GM21423 (cell line): ENCODE measurements at regions not wholly inside any gene's neighbourhood (a gene's known extent, or its start where the extent isn't known, plus 50 kb on each side); places are given as distances from the start of the nearest gene placed in this dataset.

Experiments
- ATAC-seq: cut with Tn5 transposase; IDR thresholded peaks from one replicate; pipeline ENCODE4 v1.9.1; 2021; ENCODE audit warnings: mild to moderate bottlenecking, moderate library complexity; ENCODE audit not compliant: unreplicated experiment

DNA sequence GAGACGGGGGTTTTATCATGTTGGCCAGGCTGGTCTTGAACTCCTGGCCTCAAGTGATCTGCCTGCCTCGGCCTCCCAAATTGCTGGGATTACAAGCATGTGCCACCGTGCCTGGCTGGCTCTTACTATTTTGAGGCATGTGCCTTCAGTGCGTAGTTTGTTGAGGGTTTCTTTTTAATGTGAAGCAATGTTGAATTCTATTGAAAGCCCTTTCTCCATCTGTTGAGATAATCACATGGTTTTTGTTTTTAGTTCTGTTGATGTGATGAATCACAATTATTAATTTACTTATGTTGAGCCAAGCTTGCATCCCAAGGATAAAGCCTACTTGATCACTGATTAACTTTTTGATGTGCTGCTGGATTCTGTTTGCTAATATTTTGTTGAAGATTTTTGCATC lies 290.9 kb downstream of the KCNRG start:
- ATAC-seq = no peak

DNA sequence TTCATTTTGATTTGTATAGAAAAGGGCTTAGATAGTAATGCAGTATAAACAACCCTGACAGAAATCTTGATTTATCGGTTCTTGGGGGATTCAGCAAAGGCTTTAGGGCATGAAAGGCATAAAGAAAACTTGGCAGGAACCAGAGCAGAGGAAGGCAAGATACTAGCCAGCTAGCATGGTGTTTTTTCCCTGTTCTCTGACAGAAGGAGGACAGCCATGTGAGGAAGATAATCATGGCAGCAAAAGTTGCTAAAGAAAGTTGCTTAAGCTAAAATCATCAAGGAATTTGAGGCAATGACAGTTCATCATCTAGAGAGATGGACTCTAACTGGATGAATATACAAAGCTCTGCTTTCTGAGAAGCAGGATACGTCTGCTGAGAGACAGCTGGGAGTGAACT lies 294.1 kb downstream of the KCNRG start:
- no peak for ATAC-seq

DNA sequence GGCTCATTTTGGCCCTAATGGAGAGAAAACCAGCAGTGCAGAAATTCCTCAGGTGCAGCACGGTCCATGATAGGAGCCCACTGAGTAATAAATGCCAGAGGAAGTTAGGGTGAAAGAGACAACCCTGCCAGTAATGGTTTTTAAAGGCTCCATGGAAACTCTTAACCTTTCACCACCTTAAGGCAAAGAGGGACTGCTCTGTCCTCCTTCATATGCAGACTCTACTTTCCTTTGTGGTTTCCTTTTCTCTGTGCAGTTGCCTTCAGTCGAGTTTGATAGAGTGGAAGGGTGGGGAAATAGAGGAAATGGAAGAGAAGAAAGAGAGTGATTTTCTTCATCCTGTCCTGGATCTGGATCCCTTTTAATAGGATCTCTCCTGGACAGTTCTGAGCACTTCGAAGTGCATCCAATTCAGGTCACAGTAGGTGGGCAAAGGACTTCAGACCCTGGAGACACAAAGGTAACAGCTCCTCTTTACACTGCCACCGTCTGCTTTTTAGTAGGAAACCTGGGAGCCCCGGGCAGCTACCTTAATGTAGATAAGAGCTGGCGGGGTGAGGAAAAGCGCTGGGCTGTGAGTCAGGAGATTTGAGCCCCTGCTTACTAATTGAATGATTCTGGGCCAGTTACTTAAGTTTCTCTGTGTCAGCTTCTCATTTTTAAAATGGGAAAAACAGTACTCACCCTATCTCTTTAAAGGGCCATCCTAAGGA lies 294.8 kb downstream of the KCNRG start:
- no peak for ATAC-seq

DNA sequence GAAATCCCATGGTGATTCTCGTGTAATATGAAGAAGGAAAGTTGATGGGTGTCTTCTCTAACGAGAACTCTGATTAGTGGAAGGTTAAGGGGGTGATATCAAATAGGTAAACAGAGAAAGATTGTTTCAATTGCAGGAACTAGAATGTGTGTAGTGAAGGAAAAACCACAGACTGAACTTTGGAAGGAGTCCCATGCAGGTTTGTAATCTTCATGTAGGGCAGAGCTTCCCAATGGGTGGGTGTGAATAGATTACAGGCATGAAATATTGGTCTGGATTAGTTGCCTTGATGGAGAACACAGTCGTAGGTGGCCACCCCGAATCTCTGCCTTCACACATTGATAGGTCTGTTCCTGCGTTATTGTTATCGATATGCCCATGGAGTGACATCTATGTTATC lies 295.5 kb downstream of the KCNRG start:
- ATAC-seq = no peak

- no peak for ATAC-seq
These were observed 303.6 kb downstream of the KCNRG start for GRCh38 chr13:50318887-50319286.

GRCh38 chr13:50319635-50320255 lies 304.5 kb downstream of the KCNRG start:
- ATAC-seq = no peak

DNA sequence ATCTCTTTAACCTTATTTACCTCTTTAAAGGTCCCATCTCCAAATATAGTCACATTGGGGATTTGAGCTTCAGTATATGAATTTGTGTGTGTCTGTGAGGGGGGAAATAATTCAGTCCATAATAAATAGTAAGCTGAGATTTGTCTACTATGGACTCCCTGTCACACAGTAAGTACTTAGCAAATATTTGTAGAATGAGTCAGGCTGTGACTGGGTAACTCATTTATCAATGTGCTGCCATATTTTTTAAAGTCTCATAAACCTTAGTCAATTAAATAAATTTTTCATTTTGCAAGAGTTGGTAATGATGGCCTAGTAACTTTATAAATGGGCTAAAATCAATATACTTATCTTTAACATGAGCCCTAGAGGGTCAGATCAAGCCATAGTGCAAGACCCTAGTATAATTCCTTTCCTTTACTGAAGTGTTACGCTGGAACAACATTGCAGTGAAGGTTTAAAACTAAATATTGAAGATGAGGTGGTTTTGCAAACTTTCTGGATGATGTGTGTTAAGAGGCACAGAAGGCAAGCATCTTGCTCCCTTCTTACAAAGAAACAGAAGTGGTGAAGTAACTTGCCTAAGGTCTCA lies 305.1 kb downstream of the KCNRG start:
- no peak for ATAC-seq

GRCh38 chr13:50322006-50322405 lies 306.8 kb downstream of the KCNRG start:
- no peak for ATAC-seq

DNA sequence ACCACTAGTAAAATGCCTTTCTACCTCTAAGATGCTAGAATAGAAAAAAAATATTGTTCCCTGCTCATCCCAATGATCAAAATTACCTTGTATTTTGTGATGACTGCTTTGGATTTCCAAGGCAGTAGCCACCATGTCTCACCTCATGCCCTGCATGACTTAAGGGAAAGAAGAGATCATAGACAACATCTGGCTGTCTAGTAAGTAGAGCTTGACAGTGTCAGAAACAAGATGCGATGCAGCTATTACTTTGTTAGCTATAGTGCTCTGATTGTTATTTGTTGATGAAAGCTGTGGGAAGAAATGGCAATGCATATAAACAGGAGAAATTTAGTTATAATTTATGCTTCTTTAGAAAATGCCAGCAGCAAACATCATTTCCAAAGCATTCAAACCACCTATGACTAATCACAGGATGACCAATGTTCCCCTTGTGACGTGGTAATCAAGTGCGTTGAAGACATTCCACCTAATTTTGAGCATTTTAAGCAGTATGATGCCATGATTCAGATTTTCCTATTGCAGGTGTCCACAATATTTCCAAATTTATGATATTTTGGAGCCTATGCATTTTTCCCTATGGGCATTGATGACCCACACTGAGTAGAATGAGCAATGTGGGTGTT lies 308.3 kb downstream of the KCNRG start:
- no peak for ATAC-seq

DNA sequence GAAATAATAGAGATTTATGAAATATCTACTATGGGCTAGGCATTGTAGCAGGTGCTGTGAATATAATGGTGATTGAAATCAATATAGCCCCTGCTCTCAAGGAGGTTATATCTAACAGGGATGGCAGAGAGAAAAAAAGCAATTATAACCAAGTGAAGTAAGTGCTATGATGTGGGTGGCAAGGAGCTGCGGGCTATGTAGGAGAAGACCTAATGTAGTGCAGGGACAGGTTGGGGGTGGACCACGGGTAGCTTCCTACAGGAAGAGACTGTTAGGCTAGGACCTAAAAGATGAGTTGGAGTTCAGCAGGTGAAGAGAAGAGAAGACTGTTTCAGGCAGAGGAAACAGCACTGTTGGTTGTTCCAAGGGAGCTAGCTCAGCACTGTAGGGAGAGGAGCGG lies 311.0 kb downstream of the KCNRG start:
- ATAC-seq = no peak

DNA sequence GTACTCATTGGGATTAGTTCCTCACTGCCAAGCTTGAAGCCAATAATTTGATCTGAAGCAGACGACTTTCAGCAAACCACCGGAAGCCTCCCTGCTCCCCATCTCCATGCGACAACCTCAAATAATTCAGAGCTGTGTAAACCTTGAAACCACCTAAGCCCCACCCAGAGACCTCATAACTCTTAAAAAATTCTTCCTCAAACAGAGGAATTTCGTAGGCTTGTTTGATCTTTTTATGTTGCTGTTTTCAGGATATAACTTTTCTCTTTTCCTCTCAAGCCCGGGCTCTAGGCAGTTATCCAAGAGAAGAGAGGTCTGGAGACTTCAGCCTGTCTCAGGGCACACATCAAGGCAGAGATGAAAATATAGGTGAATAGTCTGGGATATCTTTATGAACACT lies 311.6 kb downstream of the KCNRG start:
- ATAC-seq = no peak

GRCh38 chr13:50334115-50334778 lies 319.0 kb downstream of the KCNRG start:
- no peak for ATAC-seq

- no peak for ATAC-seq
These were observed 319.7 kb downstream of the KCNRG start for GRCh38 chr13:50334944-50335343.

GRCh38 chr13:50339271-50339670 lies 324.0 kb downstream of the KCNRG start:
- no peak for ATAC-seq

- no peak for ATAC-seq
These were observed 324.9 kb downstream of the KCNRG start for GRCh38 chr13:50340146-50340545.

DNA sequence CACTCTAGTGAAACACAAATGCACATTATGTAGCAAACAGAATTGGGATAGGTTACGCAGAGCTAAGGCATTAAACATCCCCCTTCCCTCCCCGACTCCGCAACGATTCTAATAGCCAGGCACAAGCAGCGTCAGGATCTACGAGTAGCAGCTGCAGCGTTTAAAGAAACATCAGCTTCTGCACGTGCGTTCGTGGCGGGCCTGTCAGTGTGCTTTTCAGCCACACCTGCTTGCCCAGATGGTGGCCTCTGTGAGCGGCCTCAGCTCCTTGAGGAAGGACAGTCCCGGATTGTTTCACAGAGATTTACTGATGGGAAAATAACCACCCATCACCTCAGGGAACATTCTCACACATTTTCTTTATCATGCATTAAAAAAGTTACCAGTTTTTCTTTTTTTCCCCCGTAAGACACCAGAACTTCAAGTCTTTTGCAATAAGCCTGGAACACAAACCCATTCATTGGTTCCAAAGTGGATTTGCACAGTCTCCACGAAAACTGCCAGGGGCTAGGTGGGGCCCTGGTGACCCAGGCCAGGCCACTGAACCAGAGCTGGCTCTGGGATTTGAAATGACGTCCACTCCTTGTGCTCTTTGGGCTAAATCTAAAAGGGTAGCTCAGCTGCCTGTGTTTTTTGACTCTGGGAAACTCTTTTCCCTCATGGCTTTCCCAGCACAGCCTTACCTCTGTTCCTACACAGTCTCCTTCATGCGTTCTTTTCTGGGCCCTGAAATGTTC lies 325.5 kb downstream of the KCNRG start:
- no peak for ATAC-seq

DNA sequence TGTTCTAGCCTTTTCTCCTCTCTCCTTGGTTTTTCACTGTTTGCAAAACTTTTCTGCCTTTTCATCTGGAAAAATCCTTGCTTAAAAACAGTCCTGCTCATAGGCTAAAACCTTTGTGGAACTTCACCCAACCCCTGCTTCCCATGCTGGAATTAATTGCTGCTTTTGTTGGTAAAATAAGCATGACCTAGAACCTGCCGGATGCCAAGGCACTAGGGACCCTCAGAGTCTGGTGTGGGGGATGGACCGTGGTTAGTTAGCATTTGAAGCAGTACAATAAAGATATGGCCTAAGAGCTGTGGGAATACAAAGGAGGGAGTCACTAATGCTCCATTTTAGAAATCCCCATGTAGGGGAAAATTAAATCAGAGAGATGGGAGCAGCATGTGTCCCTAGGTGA lies 326.3 kb downstream of the KCNRG start:
- no peak for ATAC-seq

GRCh38 chr13:50344717-50345116 lies 329.5 kb downstream of the KCNRG start:
- no peak for ATAC-seq

GRCh38 chr13:50345804-50346203 lies 330.6 kb downstream of the KCNRG start:
- no peak for ATAC-seq

- no peak for ATAC-seq
These were observed 333.1 kb downstream of the KCNRG start for GRCh38 chr13:50348371-50348770.
